ENCODE measurements at regions not wholly inside any gene's neighbourhood (a gene's known extent, or its start where the extent isn't known, plus 50 kb on each side); places are given as distances from the start of the nearest gene placed in this dataset.

DNA sequence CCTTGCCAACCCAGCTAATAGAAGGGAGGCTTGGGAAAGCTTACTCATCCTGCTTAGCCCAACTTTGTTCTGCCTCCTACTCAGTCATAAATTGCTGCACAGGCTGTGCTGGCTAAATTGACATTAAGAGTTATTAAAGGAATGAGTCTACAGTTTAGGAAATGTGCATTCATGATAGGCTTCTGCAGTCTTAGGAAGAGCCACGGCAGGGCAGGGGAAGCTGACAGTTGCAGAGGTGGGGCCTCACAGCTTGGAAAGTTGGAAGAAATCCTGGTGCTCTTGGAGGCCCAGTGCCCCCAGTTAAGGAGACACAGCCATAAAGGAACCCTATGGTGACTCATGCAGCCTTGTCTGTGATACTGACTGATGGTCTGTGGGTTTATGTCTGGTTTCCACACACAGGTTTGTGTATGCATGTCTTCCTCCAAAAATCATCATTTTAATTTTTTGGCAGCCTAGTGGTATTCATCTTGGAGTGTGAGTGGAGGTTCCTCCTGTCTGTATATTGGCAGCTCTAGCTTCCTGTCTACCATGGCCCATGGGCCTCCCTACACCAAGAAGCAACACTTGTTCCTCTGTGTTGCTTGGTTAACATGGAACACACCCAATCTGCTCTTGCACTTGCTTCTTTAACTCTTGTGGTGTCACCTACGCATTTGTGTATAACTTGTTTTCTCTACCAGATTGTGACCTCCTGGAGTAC, 135.0 kb upstream of the KL start:
- TF ChIP-seq POLR2A (IDR thresholded peaks at IDR 0.05) (no peak), POLR2AphosphoS5 (IDR thresholded peaks at IDR 0.05) (no peak), EP300 (IDR thresholded peaks at IDR 0.05; ENCODE audit: low read depth) (no peak)
- TF ChIP-seq, protein P1, sequence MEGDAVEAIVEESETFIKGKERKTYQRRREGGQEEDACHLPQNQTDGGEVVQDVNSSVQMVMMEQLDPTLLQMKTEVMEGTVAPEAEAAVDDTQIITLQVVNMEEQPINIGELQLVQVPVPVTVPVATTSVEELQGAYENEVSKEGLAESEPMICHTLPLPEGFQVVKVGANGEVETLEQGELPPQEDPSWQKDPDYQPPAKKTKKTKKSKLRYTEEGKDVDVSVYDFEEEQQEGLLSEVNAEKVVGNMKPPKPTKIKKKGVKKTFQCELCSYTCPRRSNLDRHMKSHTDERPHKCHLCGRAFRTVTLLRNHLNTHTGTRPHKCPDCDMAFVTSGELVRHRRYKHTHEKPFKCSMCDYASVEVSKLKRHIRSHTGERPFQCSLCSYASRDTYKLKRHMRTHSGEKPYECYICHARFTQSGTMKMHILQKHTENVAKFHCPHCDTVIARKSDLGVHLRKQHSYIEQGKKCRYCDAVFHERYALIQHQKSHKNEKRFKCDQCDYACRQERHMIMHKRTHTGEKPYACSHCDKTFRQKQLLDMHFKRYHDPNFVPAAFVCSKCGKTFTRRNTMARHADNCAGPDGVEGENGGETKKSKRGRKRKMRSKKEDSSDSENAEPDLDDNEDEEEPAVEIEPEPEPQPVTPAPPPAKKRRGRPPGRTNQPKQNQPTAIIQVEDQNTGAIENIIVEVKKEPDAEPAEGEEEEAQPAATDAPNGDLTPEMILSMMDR (IDR thresholded peaks at IDR 0.05), result no peak
